ENCODE measurements at regions not wholly inside any gene's neighbourhood (a gene's known extent, or its start where the extent isn't known, plus 50 kb on each side); places are given as distances from the start of the nearest gene placed in this dataset.

- Histone ChIP-seq H3K9me3 (ENCODE audit: low read depth) (no peaks in the 10 kb centered on the region), H3K4me3 (no peak overlapping the region), H3K27ac (no peak overlapping the region), H2AFZ (no peak overlapping the region), H3K79me2 (ENCODE audit: insufficient read depth) (no peaks in the 10 kb centered on the region), H3F3A (ENCODE audit: insufficient read depth) (no peaks in the 10 kb centered on the region), H3K4me1 (ENCODE audit: insufficient read depth) (no peaks in the 10 kb centered on the region), H3K27me3 (replicated peaks; ENCODE audit: insufficient read depth) (no peaks in the 10 kb centered on the region), H3K36me3 (ENCODE audit: low read depth) (no peaks in the 10 kb centered on the region), H4K20me1 (ENCODE audit: insufficient read depth) (no peaks in the 10 kb centered on the region), H3K4me2 (ENCODE audit: unreplicated experiment) (no peak overlapping the region), H3K9ac (no peak overlapping the region), H3K9me2 (ENCODE audit: insufficient read depth) (no peaks in the 10 kb centered on the region)
- WGBS, 2 experiments (ENCODE audit: low coverage in 1 of 2, low lambda C conversion rate in 2 of 2, missing lambda C conversion rate in 2 of 2), result 9 to 11% methylated on average over 2 of the region's 2 CpGs
- in situ Hi-C loops (cut with MboI), result no loop called here
- DNase-seq, result no peak
- TF ChIP-seq EZH2 (IDR thresholded peaks at IDR 0.05; ENCODE audit: insufficient read depth, poor library complexity, severe bottlenecking), result no peak
- no peak for TF ChIP-seq EZH2phosphoT487 (IDR thresholded peaks at IDR 0.05; ENCODE audit: insufficient read depth, low read depth)
Measured at GRCh38 chr14:106599209-106599608, 1072.8 kb downstream of the TMEM121 start.

GRCh38 chr14:106605548-106606448 lies 1079.4 kb downstream of the TMEM121 start:
- H3K4me2 ChIP-seq (ENCODE audit: unreplicated experiment), result no peak overlapping the region
- no peaks in the 10 kb centered on the region for H4K20me1 ChIP-seq (ENCODE audit: insufficient read depth)
- H3K36me3 ChIP-seq (ENCODE audit: low read depth), result no peaks in the 10 kb centered on the region
- WGBS, 2 experiments (ENCODE audit: low coverage in 1 of 2, low lambda C conversion rate in 2 of 2, missing lambda C conversion rate in 2 of 2), result 44 to 45% methylated on average over 25 to 27 of the region's 27 CpGs
- no peaks in the 10 kb centered on the region for H3K9me2 ChIP-seq (ENCODE audit: insufficient read depth)
- no peak overlapping the region for H3K27ac ChIP-seq
- in situ Hi-C loops (cut with MboI), result no loop called here
- no peaks in the 10 kb centered on the region for H3K27me3 ChIP-seq (replicated peaks; ENCODE audit: insufficient read depth)
- H3K79me2 ChIP-seq (ENCODE audit: insufficient read depth), result no peaks in the 10 kb centered on the region
- H3K9me3 ChIP-seq (ENCODE audit: low read depth), result no peaks in the 10 kb centered on the region
- TF ChIP-seq EZH2phosphoT487 (IDR thresholded peaks at IDR 0.05; ENCODE audit: insufficient read depth, low read depth) (no peak), EZH2 (IDR thresholded peaks at IDR 0.05; ENCODE audit: insufficient read depth, poor library complexity, severe bottlenecking) (no peak)
- H3K4me1 ChIP-seq (ENCODE audit: insufficient read depth), result no peaks in the 10 kb centered on the region
- no peak overlapping the region for H3K4me3 ChIP-seq
- no peak for DNase-seq
- no peaks in the 10 kb centered on the region for H3F3A ChIP-seq (ENCODE audit: insufficient read depth)
- H2AFZ ChIP-seq, result no peak overlapping the region
- no peak overlapping the region for H3K9ac ChIP-seq

- Histone ChIP-seq H3K79me2 (ENCODE audit: insufficient read depth) (no peaks in the 10 kb centered on the region), H3K9me2 (ENCODE audit: insufficient read depth) (no peaks in the 10 kb centered on the region), H3K9me3 (ENCODE audit: low read depth) (no peaks in the 10 kb centered on the region), H3K36me3 (ENCODE audit: low read depth) (no peaks in the 10 kb centered on the region), H3K4me1 (ENCODE audit: insufficient read depth) (no peaks in the 10 kb centered on the region), H3K9ac (no peak overlapping the region), H3K27me3 (replicated peaks; ENCODE audit: insufficient read depth) (no peaks in the 10 kb centered on the region), H3K4me3 (no peak overlapping the region), H3F3A (ENCODE audit: insufficient read depth) (no peaks in the 10 kb centered on the region), H3K27ac (no peak overlapping the region), H3K4me2 (ENCODE audit: unreplicated experiment) (no peak overlapping the region), H2AFZ (no peak overlapping the region), H4K20me1 (ENCODE audit: insufficient read depth) (no peaks in the 10 kb centered on the region)
- DNase-seq, result no peak
- in situ Hi-C loops (cut with MboI), result no loop called here
- WGBS, 2 experiments (ENCODE audit: low coverage in 1 of 2, low lambda C conversion rate in 2 of 2, missing lambda C conversion rate in 2 of 2), result 19 to 30% methylated on average over 2 of the region's 2 CpGs
- TF ChIP-seq EZH2phosphoT487 (IDR thresholded peaks at IDR 0.05; ENCODE audit: insufficient read depth, low read depth) (no peak), EZH2 (IDR thresholded peaks at IDR 0.05; ENCODE audit: insufficient read depth, poor library complexity, severe bottlenecking) (no peak)
Measured at GRCh38 chr14:106606936-106607335, 1080.6 kb downstream of the TMEM121 start.

GRCh38 chr14:106610691-106611090 lies 1084.3 kb downstream of the TMEM121 start:
- DNase-seq, result no peak
- Histone ChIP-seq H3K79me2 (ENCODE audit: insufficient read depth) (no peaks in the 10 kb centered on the region), H3K9me3 (ENCODE audit: low read depth) (no peaks in the 10 kb centered on the region), H3F3A (ENCODE audit: insufficient read depth) (no peaks in the 10 kb centered on the region), H3K9ac (no peak overlapping the region), H3K4me3 (no peak overlapping the region), H3K36me3 (ENCODE audit: low read depth) (no peaks in the 10 kb centered on the region), H3K27me3 (replicated peaks; ENCODE audit: insufficient read depth) (no peaks in the 10 kb centered on the region), H2AFZ (no peak overlapping the region), H3K9me2 (ENCODE audit: insufficient read depth) (no peaks in the 10 kb centered on the region), H4K20me1 (ENCODE audit: insufficient read depth) (no peaks in the 10 kb centered on the region), H3K27ac (no peak overlapping the region), H3K4me2 (ENCODE audit: unreplicated experiment) (no peak overlapping the region), H3K4me1 (ENCODE audit: insufficient read depth) (no peaks in the 10 kb centered on the region)
- no peak for TF ChIP-seq EZH2 (IDR thresholded peaks at IDR 0.05; ENCODE audit: insufficient read depth, poor library complexity, severe bottlenecking)
- TF ChIP-seq EZH2phosphoT487 (IDR thresholded peaks at IDR 0.05; ENCODE audit: insufficient read depth, low read depth), result no peak
- in situ Hi-C loops (cut with MboI), result no loop called here
- WGBS, 2 experiments (ENCODE audit: low coverage in 1 of 2, low lambda C conversion rate in 2 of 2, missing lambda C conversion rate in 2 of 2), result 4 to 10% methylated on average over 4 of the region's 4 CpGs
